Stimulated activated CD4-positive, alpha-beta T cell treated with anti-CD3 and anti-CD28 coated beads, Interleukin-1b, Interleukin-23, amount 100 ng/mL, for 24 hours (primary cell): ENCODE measurements at regions not wholly inside any gene's neighbourhood (a gene's known extent, or its start where the extent isn't known, plus 50 kb on each side); places are given as distances from the start of the nearest gene placed in this dataset.
"Not testable (repeated sequence)": the region's sequence is repeated elsewhere in the genome, so short reads cannot be mapped to it uniquely, and the experiment has no call there.

Experiments
- DNase-seq, 4 experiments: peaks; one replicate each; pipeline ENCODE4 v3.0.0-alpha.2; 2020; ENCODE audit warnings: low read depth in 4 of 4, low spot score in 1 of 4

- no peak for DNase-seq
These were observed 244.5 kb upstream of the ANKRD30A start for GRCh38 chr10:36880898-36881297.

DNA sequence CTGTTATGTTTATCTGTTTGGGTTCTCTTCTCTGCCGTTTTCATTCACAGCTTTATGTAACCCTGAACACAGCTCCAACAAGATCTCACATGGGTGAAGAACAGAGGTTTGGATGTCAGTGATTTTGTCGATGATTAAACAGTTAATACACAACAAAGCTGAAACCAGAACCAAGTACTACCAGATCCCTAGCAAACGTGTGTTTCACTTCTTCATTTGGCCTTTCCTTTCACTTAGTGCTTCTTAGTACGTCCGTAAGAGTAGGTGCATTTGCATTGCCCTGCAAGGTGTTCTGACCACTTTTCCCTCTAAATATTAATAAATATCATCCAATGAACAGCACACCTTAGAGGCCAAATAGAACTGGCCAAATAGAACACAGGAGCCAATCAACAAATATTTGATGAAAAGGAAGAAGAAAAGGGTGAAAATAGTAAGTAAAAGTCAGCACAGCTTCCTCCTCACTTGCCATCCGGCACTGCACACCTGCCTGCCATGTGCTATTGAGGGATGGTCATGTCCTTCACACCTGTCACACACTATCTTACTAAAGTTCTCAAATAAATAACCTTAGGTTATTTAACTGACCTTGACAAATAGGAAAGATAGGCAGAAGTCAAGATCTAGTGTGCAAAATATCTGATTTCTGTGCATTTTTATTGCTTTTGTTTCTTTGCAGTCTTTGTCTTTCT, 252.6 kb upstream of the ANKRD30A start:
- no peak for DNase-seq

- no peak for DNase-seq
These were observed 284.6 kb upstream of the ANKRD30A start for GRCh38 chr10:36840788-36841187.

GRCh38 chr10:36837416-36837815, 288.0 kb upstream of the ANKRD30A start:
- no peak for DNase-seq

GRCh38 chr10:36819781-36820180, 305.6 kb upstream of the ANKRD30A start:
- no peak for DNase-seq

- no peak for DNase-seq
These were observed 307.5 kb upstream of the ANKRD30A start for GRCh38 chr10:36817898-36818297.

- DNase-seq, result no peak
These were observed 316.6 kb upstream of the ANKRD30A start for GRCh38 chr10:36808625-36809362.

DNA sequence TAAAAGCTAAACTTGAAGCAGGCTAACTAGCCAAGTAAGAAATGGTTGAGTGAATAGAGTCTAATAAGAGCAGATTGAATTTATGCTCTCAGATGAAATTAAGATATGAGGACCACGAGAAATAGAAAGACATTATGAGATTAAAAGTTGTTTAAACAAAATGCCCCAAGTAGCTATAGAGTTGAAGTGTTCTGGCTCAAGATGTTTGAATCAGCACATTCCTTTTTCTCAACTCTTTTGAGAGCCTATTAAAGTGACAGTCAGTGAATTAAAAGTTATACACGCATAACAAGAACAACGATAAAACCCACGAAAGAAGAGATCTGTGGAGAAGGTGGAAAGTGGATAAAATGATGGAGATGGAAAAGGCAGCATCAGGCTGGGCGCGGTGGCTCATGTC, 322.2 kb upstream of the ANKRD30A start:
- DNase-seq, result no peak

- no peak for DNase-seq
These were observed 322.8 kb upstream of the ANKRD30A start for GRCh38 chr10:36802490-36803153.

GRCh38 chr10:36801660-36802059, 323.7 kb upstream of the ANKRD30A start:
- DNase-seq, result no peak

DNA sequence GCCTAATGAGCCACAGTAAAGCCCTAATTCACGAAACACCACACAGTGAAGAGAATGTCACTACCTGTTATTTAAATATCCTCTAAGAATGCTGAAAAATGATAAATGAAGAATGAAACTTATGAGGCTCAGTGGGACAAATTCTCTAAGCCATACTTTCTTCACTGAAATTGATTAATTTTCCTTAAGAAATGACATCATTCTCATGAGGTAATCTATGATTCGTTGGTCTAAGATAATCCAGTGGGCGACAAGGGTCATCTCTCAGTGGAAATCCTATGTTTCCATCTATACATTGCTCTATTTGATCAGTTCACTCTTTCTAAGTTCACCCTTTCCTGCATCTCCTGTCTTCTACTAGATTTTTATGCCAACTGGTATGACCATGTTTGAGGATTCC, 330.4 kb upstream of the ANKRD30A start:
- DNase-seq, result no peak

DNA sequence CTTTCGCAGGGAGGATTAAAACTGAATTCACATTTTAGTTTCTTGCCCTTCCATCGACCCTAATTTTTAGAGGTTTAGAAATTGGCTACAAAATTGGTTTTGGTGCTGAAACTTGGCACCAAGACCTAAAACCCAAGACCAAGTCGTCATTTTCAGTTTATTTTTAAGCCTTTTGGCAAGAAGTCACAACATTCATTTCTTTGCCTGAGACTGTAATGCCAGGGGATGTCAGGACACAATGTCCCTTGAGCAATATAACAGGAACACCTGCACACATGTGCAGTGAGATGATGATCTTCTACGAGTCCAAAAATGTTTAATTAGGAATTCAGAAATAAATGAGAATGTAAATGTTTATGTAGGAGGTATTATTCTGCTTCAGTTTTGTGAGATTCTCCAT, 335.4 kb upstream of the ANKRD30A start:
- no peak for DNase-seq

DNA sequence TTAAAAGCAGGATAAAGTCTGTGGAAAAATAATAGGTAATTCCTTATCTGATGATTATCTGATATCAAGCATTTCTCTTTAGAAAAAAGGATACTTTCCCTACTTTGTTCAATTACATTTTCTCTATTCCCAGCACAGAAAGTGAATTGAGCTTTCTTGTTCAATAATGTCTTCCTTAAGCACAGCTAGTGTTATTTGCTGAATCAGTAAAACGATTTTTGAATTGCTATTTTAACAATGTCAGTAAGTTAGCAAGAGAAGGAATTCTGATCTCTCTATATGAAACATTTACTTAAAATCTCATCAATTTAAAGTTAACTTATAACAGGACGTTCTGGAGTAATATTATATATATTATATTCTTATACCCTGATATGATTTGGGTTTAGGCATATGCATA, 337.2 kb upstream of the ANKRD30A start:
- DNase-seq, result no peak

DNA sequence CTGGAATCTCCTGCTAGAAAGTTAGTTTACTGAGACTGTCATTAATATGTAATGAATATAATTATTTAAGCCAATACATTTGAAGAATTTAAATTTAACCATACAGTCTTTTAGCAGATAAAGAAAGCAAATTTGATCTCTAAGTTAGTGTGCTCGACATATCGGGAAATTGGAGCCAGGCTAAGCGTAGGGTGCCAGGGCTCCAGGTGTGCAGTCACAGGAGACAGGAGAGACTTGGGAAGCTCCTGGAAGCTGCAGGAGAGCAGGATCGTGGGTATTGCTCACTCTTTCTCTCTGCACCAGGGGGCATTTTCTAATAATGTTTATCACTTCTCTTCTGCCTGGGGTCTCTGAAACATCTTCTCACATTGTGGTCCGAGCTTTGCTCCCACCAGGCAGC, 342.0 kb upstream of the ANKRD30A start:
- DNase-seq, result no peak

GRCh38 chr10:36781570-36781969, 343.8 kb upstream of the ANKRD30A start:
- DNase-seq, result no peak

- no peak for DNase-seq
These were observed 345.2 kb upstream of the ANKRD30A start for GRCh38 chr10:36780158-36780557.

- no peak for DNase-seq
These were observed 346.1 kb upstream of the ANKRD30A start for GRCh38 chr10:36779238-36779846.

GRCh38 chr10:36778651-36779050, 346.7 kb upstream of the ANKRD30A start:
- DNase-seq, result no peak

- no peak for DNase-seq
These were observed 351.7 kb upstream of the ANKRD30A start for GRCh38 chr10:36773652-36774051.

GRCh38 chr10:36771725-36772124, 353.7 kb upstream of the ANKRD30A start:
- no peak for DNase-seq

DNA sequence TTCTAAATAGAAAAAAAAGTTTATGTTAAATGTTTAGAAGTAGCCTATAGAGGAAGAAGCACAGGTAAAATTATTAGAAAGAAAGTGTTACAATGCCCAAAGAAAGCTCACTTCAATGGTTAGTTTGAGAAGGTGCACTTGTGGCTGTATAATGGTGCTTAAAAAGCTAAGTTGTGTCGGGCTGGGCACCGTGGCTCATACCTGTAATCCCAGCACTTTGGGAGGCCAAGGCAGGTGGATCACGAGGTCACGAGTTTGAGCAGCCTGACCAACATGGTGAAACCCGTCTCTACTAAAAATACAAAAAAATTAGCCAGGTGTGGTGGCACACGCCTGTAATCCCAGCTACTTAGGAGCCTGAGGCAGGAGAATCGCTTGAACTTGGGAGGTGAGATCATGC, 355.7 kb upstream of the ANKRD30A start:
- not testable (repeated sequence) for DNase-seq

GRCh38 chr10:36766940-36767339, 358.5 kb upstream of the ANKRD30A start:
- DNase-seq, result no peak
